ENCODE measurements at regions not wholly inside any gene's neighbourhood (a gene's known extent, or its start where the extent isn't known, plus 50 kb on each side); places are given as distances from the start of the nearest gene placed in this dataset.

DNA sequence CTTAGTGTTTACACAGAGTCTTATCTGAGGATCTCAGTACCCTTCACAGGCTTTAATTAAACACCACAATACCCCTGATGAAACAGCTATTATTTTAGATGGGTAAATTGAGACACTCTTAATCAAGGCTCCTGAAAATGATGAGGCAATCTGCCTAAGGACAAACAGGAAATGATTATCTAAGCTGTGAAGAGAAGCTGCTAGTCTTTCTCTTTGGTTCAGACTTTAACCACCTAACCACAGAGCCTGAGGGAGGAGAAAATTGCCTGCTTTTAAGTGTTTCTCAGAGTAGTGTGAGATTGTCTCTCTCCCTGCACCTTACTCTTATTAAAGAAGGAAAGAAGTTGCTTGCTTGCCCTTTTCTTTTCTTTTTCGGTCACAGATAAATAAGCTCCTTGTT is 364.3 kb upstream of the ADAMTS9 start (continued):
- TF ChIP-seq ZNF331 (CRISPR knock-in tag; IDR thresholded peaks at IDR 0.05; ENCODE audit: low read depth): no peak
- no peak for TF ChIP-seq ZNF114 (CRISPR knock-in tag; IDR thresholded peaks at IDR 0.05)
- TF ChIP-seq, protein P1, sequence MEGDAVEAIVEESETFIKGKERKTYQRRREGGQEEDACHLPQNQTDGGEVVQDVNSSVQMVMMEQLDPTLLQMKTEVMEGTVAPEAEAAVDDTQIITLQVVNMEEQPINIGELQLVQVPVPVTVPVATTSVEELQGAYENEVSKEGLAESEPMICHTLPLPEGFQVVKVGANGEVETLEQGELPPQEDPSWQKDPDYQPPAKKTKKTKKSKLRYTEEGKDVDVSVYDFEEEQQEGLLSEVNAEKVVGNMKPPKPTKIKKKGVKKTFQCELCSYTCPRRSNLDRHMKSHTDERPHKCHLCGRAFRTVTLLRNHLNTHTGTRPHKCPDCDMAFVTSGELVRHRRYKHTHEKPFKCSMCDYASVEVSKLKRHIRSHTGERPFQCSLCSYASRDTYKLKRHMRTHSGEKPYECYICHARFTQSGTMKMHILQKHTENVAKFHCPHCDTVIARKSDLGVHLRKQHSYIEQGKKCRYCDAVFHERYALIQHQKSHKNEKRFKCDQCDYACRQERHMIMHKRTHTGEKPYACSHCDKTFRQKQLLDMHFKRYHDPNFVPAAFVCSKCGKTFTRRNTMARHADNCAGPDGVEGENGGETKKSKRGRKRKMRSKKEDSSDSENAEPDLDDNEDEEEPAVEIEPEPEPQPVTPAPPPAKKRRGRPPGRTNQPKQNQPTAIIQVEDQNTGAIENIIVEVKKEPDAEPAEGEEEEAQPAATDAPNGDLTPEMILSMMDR (conservative IDR thresholded peaks at IDR 0.05; ENCODE audit: low read depth in 2 of 2): no peak
- no peak for TF ChIP-seq CREB1 (CRISPR knock-in tag; IDR thresholded peaks at IDR 0.05; ENCODE audit: low read depth)

DNA sequence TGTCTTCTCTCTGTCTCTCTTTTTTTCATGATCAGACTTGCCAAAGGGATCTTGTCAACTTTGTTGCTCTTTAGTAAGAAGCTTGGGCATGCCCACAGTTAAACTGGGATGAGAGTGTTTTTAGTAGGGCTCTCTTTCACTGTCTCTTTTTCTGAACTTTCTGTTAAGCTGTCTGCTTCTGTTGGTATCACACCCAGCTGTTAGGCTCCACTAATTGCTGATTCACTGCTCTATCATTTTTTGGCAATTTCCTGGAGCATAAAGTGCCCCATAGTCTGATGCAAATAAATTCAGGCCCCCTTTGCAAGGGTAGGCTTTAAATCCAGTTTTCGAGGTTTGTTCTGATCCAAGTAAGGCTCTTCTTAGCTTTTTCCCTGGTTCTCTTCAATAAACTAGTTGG is 360.4 kb upstream of the ADAMTS9 start:
- Histone ChIP-seq H2AFZ (peak overlapping the region; percentile 23; the same call in 1 of the 2 replicates), H3F3A (replicated peaks; ENCODE audit: low read depth) (no peaks in the 10 kb centered on the region), H3K27me3 (ENCODE audit: insufficient read depth) (no peaks in the 10 kb centered on the region), H3K27ac (ENCODE audit: low read depth) (no peak overlapping the region), H3K9me2 (ENCODE audit: insufficient read depth) (no peaks in the 10 kb centered on the region), H3K4me3 (no peak overlapping the region), H3K4me2 (no peak overlapping the region), H3K36me3 (ENCODE audit: insufficient read depth) (no peaks in the 10 kb centered on the region), H4K20me1 (replicated peaks; ENCODE audit: insufficient read depth) (no peaks in the 10 kb centered on the region), H3K4me1 (ENCODE audit: insufficient read depth) (no peaks in the 10 kb centered on the region), H3K79me2 (replicated peaks; ENCODE audit: insufficient read depth) (no peaks in the 10 kb centered on the region)
- DNase-seq (ENCODE audit: low spot score) (no peak), ATAC-seq (no peak)
- Mint-ChIP-seq H3K27me3 (ENCODE audit: insufficient read depth, low read depth, poor library complexity) (peaks cover 2% of the 10 kb centered on the region), H3K4me1 (no peaks in the 10 kb centered on the region), H3K9me3 (no peaks in the 10 kb centered on the region; the same call in 2 of the 3 replicates), H3K36me3 (ENCODE audit: low read depth) (no peaks in the 10 kb centered on the region; the same call in 2 of the 3 replicates), H3K4me3 (no peak overlapping the region), H3K27ac (no peak overlapping the region)
- TF ChIP-seq EZH2 (IDR thresholded peaks at IDR 0.05; ENCODE audit: low read depth, unreplicated experiment): no peak
- no peak for TF ChIP-seq POLR2AphosphoS5 (IDR thresholded peaks at IDR 0.05; ENCODE audit: low read depth)
- no peak for TF ChIP-seq ZNF114 (CRISPR knock-in tag; IDR thresholded peaks at IDR 0.05)
- TF ChIP-seq, protein P2, sequence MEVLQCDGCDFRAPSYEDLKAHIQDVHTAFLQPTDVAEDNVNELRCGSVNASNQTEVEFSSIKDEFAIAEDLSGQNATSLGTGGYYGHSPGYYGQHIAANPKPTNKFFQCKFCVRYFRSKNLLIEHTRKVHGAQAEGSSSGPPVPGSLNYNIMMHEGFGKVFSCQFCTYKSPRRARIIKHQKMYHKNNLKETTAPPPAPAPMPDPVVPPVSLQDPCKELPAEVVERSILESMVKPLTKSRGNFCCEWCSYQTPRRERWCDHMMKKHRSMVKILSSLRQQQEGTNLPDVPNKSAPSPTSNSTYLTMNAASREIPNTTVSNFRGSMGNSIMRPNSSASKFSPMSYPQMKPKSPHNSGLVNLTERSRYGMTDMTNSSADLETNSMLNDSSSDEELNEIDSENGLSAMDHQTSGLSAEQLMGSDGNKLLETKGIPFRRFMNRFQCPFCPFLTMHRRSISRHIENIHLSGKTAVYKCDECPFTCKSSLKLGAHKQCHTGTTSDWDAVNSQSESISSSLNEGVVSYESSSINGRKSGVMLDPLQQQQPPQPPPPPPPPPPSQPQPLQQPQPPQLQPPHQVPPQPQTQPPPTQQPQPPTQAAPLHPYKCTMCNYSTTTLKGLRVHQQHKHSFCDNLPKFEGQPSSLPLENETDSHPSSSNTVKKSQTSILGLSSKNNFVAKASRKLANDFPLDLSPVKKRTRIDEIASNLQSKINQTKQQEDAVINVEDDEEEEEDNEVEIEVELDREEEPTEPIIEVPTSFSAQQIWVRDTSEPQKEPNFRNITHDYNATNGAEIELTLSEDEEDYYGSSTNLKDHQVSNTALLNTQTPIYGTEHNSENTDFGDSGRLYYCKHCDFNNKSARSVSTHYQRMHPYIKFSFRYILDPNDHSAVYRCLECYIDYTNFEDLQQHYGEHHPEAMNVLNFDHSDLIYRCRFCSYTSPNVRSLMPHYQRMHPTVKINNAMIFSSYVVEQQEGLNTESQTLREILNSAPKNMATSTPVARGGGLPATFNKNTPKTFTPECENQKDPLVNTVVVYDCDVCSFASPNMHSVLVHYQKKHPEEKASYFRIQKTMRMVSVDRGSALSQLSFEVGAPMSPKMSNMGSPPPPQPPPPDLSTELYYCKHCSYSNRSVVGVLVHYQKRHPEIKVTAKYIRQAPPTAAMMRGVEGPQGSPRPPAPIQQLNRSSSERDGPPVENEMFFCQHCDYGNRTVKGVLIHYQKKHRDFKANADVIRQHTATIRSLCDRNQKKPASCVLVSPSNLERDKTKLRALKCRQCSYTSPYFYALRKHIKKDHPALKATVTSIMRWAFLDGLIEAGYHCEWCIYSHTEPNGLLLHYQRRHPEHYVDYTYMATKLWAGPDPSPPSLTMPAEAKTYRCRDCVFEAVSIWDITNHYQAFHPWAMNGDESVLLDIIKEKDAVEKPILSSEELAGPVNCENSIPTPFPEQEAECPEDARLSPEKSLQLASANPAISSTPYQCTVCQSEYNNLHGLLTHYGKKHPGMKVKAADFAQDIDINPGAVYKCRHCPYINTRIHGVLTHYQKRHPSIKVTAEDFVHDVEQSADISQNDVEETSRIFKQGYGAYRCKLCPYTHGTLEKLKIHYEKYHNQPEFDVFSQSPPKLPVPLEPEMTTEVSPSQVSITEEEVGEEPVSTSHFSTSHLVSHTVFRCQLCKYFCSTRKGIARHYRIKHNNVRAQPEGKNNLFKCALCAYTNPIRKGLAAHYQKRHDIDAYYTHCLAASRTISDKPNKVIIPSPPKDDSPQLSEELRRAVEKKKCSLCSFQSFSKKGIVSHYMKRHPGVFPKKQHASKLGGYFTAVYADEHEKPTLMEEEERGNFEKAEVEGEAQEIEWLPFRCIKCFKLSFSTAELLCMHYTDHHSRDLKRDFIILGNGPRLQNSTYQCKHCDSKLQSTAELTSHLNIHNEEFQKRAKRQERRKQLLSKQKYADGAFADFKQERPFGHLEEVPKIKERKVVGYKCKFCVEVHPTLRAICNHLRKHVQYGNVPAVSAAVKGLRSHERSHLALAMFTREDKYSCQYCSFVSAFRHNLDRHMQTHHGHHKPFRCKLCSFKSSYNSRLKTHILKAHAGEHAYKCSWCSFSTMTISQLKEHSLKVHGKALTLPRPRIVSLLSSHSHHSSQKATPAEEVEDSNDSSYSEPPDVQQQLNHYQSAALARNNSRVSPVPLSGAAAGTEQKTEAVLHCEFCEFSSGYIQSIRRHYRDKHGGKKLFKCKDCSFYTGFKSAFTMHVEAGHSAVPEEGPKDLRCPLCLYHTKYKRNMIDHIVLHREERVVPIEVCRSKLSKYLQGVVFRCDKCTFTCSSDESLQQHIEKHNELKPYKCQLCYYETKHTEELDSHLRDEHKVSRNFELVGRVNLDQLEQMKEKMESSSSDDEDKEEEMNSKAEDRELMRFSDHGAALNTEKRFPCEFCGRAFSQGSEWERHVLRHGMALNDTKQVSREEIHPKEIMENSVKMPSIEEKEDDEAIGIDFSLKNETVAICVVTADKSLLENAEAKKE (CRISPR knock-in tag; IDR thresholded peaks at IDR 0.05): no peak
- TF ChIP-seq STAT1 (IDR thresholded peaks at IDR 0.05; ENCODE audit: unreplicated experiment): no peak
- TF ChIP-seq EZH2phosphoT487 (IDR thresholded peaks at IDR 0.05; ENCODE audit: unreplicated experiment): no peak
- no peak for TF ChIP-seq ZNF331 (CRISPR knock-in tag; IDR thresholded peaks at IDR 0.05; ENCODE audit: low read depth)
- no peak for TF ChIP-seq NANOG (IDR thresholded peaks at IDR 0.05; ENCODE audit: borderline replicate concordance)
- no peak for TF ChIP-seq JUNB (IDR thresholded peaks at IDR 0.05; ENCODE audit: unreplicated experiment)
- TF ChIP-seq, protein P1 (conservative IDR thresholded peaks at IDR 0.05; ENCODE audit: low read depth in 2 of 2): no peak
- no peak for TF ChIP-seq CREB1 (CRISPR knock-in tag; IDR thresholded peaks at IDR 0.05; ENCODE audit: low read depth)
- TF ChIP-seq, protein P3, sequence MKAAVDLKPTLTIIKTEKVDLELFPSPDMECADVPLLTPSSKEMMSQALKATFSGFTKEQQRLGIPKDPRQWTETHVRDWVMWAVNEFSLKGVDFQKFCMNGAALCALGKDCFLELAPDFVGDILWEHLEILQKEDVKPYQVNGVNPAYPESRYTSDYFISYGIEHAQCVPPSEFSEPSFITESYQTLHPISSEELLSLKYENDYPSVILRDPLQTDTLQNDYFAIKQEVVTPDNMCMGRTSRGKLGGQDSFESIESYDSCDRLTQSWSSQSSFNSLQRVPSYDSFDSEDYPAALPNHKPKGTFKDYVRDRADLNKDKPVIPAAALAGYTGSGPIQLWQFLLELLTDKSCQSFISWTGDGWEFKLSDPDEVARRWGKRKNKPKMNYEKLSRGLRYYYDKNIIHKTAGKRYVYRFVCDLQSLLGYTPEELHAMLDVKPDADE (IDR thresholded peaks at IDR 0.05): no peak
